ENCODE measurements at regions not wholly inside any gene's neighbourhood (a gene's known extent, or its start where the extent isn't known, plus 50 kb on each side); places are given as distances from the start of the nearest gene placed in this dataset.

DNA sequence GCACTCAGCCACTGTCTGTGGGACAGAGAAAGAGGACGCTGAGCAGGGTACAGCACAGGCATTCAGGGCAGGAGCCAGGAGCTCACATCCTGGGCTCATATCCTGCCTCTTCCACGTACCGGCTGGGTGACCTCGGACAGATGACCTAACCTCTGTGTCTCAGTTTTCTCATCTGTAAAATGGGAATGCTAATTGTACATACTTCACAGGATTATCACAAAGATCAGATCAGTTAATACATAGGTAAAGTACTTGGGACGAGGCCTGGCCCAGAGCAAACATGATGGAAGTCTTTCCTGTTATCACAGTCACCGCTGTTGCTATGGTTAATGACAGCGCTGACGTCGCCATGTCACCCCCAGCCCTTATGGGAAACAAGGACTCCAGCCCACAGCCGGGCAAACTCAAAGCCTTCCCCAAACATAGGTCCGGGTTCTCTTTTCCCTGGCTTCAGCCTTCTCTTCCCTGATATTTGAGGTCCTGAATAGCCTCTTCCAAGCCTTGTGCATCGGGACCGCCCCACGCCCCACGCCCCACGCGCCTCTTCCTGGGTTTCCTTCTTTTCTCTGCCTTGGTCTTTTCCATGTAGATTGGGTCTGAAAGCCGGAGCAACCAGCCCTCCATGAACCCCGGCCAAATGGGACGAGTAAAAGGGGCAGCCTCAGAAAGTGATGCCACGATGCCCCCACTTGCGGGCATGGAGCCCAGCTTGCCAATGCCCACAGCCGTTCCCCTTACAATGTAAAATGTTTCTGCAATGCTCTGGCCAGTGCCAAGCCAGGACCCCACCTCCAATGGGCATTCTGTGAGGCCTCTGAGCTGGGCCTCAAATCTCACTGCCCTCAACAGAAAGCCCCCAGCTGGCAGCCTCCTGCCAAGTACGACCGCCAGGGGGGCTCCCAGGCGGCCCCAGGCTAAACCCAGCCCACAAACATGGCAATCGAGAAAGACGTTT, 125.4 kb downstream of the RFLNA start:
- DNase-seq (ENCODE audit: low read depth in 1 of 2, low spot score in 1 of 2) = no peak
- H3K27ac ChIP-seq (replicated peaks) = no peak overlapping the region
- TF ChIP-seq, protein P1, sequence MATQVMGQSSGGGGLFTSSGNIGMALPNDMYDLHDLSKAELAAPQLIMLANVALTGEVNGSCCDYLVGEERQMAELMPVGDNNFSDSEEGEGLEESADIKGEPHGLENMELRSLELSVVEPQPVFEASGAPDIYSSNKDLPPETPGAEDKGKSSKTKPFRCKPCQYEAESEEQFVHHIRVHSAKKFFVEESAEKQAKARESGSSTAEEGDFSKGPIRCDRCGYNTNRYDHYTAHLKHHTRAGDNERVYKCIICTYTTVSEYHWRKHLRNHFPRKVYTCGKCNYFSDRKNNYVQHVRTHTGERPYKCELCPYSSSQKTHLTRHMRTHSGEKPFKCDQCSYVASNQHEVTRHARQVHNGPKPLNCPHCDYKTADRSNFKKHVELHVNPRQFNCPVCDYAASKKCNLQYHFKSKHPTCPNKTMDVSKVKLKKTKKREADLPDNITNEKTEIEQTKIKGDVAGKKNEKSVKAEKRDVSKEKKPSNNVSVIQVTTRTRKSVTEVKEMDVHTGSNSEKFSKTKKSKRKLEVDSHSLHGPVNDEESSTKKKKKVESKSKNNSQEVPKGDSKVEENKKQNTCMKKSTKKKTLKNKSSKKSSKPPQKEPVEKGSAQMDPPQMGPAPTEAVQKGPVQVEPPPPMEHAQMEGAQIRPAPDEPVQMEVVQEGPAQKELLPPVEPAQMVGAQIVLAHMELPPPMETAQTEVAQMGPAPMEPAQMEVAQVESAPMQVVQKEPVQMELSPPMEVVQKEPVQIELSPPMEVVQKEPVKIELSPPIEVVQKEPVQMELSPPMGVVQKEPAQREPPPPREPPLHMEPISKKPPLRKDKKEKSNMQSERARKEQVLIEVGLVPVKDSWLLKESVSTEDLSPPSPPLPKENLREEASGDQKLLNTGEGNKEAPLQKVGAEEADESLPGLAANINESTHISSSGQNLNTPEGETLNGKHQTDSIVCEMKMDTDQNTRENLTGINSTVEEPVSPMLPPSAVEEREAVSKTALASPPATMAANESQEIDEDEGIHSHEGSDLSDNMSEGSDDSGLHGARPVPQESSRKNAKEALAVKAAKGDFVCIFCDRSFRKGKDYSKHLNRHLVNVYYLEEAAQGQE (IDR thresholded peaks at IDR 0.05; ENCODE audit: insufficient replicate concordance, low read depth) = no peak
- TF ChIP-seq SPI1 (IDR thresholded peaks at IDR 0.05; ENCODE audit: borderline replicate concordance, low read depth) (no peak), GABPA (IDR thresholded peaks at IDR 0.05; ENCODE audit: low read depth) (no peak), POLR2AphosphoS5 (IDR thresholded peaks at IDR 0.05; ENCODE audit: low read depth) (no peak)
- TF ChIP-seq, protein P2, sequence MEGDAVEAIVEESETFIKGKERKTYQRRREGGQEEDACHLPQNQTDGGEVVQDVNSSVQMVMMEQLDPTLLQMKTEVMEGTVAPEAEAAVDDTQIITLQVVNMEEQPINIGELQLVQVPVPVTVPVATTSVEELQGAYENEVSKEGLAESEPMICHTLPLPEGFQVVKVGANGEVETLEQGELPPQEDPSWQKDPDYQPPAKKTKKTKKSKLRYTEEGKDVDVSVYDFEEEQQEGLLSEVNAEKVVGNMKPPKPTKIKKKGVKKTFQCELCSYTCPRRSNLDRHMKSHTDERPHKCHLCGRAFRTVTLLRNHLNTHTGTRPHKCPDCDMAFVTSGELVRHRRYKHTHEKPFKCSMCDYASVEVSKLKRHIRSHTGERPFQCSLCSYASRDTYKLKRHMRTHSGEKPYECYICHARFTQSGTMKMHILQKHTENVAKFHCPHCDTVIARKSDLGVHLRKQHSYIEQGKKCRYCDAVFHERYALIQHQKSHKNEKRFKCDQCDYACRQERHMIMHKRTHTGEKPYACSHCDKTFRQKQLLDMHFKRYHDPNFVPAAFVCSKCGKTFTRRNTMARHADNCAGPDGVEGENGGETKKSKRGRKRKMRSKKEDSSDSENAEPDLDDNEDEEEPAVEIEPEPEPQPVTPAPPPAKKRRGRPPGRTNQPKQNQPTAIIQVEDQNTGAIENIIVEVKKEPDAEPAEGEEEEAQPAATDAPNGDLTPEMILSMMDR (IDR thresholded peaks at IDR 0.05; ENCODE audit: insufficient read depth, low read length) = no peak
- no peak overlapping the region for H3K4me3 ChIP-seq (replicated peaks; ENCODE audit: insufficient read depth, low read length)
- no peaks in the 10 kb centered on the region for H3K27me3 ChIP-seq (ENCODE audit: insufficient read depth, poor library complexity, severe bottlenecking)

GRCh38 chr12:124419292-124420040, 124.6 kb downstream of the RFLNA start:
- Histone ChIP-seq H3K27ac (replicated peaks) (no peak overlapping the region), H3K27me3 (ENCODE audit: insufficient read depth, poor library complexity, severe bottlenecking) (no peaks in the 10 kb centered on the region), H3K4me3 (replicated peaks; ENCODE audit: insufficient read depth, low read length) (no peak overlapping the region)
- TF ChIP-seq, protein P1 (IDR thresholded peaks at IDR 0.05; ENCODE audit: insufficient replicate concordance, low read depth) = no peak
- DNase-seq (ENCODE audit: low read depth in 1 of 2, low spot score in 1 of 2) = no peak

- DNase-seq (ENCODE audit: low read depth in 1 of 2, low spot score in 1 of 2) = no peak
- Histone ChIP-seq H3K27me3 (ENCODE audit: insufficient read depth, poor library complexity, severe bottlenecking) (no peaks in the 10 kb centered on the region), H3K27ac (replicated peaks) (no peak overlapping the region), H3K4me3 (replicated peaks; ENCODE audit: insufficient read depth, low read length) (no peak overlapping the region)
- no peak for TF ChIP-seq SPI1 (IDR thresholded peaks at IDR 0.05; ENCODE audit: borderline replicate concordance, low read depth)
- no peak for TF ChIP-seq POLR2AphosphoS5 (IDR thresholded peaks at IDR 0.05; ENCODE audit: low read depth)
- TF ChIP-seq, protein P1 (IDR thresholded peaks at IDR 0.05; ENCODE audit: insufficient replicate concordance, low read depth) = no peak
- TF ChIP-seq, protein P2 (IDR thresholded peaks at IDR 0.05; ENCODE audit: insufficient read depth, low read length) = no peak
- no peak for TF ChIP-seq GABPA (IDR thresholded peaks at IDR 0.05; ENCODE audit: low read depth)
These were observed 123.9 kb downstream of the RFLNA start for GRCh38 chr12:124418791-124419190.

All from HL-60 (cell line).